ENCODE measurements at regions not wholly inside any gene's neighbourhood (a gene's known extent, or its start where the extent isn't known, plus 50 kb on each side); places are given as distances from the start of the nearest gene placed in this dataset.
A peak's percentile ranks its signal among the peaks of the same experiment; 100 is the strongest.
"Not testable (repeated sequence)": the region's sequence is repeated elsewhere in the genome, so short reads cannot be mapped to it uniquely, and the experiment has no call there.

DNA sequence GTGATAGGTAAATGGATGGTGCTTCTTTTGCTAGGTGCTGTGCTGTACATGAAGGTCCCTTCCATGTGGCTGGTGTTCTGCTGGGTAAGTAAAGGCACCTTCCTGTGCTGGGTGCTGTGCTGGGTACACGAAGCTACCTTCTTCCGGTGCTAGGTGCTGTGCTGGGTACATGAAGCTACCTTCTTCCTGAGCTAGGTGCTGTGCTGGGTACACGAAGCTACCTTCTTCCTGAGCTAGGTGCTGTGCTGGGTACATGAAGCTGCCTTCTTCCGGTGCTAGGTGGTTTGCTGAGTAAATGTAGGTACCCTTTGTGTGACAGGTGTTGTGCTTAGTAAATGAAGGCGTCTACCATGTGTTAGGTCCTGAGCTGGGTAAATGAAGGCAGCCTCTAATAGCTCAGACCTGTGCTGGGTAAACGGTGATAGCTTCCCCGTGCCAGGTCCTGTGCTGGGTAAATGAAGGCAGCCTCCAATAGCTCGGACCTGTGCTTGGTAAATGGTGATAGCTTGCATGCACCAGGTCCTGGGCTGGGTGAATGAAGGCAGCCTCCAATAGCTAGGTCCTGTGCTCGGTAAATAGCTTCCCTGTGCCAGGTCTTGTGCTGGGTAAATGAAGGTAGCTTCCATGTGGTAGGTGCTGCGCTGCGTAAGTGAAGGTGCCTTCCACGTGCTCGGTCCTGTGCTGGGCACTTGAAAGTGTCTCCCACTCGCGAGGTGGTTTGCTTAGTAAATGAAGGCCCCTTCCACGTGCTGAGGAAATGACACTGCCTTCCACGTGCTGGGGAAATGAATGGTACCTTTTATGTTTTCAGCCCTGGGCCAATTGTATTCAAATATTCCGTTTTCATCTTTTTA is 115.5 kb downstream of the ERMARD start:
- DNase-seq, result no peak

DNA sequence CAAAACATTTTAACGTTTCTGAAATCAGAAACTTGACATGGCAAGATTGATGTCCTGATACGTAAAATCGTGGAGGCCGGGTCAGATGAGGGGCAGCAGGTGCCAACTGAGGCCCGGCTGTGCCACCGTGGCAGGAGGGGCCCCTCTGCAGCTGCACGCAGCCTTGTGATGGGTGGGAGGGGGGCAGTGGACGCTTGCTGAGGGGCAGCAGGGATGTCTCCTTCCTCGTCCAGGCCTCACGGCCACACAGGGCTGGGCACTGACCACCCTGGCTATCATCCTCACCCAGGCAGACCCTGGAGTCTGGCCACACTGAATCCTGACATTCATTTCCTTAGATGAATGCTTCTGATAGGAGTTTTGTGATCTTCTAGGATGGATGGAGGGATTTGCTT is 114.7 kb downstream of the ERMARD start:
- no peak for DNase-seq

DNA sequence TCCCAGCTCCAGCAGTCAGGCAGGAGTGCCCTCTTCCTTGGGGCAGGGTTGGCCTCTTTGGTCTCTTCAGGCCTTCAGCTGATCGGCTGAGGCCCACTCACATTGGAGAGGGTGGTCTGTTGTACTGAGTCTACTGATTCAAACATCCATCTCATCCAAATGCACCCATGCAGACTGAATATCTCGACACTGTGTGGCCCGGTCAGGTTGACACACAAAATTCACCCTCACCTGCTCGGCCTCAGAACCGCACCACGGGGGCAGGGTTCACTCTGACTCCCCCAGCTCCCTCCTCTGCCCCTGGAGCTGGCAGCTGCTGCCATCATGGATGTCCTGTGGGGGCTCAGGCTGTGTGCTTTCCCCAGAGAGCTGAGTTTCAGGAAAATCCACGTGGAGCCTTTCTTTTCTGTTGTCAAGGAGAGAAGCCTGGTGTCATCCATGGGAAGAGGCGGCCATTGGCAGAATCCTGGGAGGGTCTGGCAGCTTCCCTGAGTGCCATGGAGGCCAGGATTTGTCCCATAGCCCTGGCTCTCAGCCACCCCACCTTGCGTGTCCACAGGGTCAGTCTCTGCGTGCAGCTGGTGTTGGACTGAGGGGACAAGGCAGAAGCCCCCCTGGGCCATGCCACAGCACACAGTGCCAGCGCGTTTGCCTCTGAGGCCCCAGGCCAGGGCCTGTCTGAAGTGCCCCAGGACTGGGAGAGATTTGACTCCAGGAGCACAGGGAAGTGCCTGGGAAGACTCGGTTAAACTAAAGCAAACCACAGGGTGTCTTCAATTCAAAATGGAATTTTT is 114.1 kb downstream of the ERMARD start:
- no peak for DNase-seq

DNA sequence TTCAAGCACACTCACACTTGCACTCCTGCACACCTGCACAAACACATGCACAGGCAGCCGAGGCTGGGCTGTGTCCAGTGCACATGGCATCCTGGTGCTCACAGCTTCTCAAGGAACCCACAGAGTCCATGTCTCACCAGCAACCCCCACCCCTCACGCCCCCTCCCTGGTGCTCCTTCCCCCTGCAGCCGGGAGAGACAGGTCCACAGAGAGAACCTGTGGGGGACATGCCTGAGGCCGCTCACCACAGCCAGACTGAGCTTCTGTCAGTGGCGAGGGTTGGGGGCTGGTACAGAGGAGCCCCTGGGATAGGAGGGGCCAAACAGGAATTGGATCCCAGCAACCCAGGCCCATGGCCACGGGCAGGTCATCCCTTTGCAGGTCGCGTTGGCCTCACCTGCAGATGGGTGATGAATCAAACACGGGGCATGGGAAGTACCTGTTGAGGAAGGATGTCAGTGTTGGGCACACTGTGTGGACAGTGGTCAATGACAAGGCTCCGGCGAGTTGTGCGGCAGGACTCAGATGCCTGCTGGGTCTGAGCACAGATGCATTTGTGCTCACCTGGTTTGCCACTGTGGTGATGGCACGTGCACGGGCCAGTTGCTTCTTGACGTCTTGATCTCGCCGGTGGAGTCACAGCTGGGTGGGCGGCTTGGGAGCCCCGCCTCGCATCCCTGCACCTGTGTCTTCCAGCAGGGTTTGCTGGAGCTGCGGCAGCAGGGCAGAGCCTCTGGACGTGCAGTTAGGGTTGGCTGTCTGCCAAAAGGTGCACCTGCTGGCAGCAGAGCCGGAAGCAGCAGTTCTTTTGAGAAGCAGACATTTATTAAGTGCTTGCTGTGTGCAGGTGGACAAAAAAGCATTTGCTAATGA is 113.0 kb downstream of the ERMARD start:
- no peak for DNase-seq

DNA sequence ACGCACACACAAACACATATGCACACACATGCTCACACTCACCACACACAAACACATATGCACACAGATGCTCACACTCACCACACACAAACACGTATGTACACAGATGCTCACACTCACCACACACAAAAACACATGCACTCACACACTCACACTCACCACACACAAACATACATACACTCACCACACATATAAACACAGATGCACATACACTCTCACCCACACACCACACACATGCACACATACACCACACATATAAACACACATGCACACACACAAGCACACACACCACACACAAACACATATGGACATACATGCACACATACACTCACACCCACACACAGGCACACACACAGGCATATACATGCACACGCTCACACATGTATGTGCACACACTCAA is 112.3 kb downstream of the ERMARD start:
- no peak for DNase-seq

DNA sequence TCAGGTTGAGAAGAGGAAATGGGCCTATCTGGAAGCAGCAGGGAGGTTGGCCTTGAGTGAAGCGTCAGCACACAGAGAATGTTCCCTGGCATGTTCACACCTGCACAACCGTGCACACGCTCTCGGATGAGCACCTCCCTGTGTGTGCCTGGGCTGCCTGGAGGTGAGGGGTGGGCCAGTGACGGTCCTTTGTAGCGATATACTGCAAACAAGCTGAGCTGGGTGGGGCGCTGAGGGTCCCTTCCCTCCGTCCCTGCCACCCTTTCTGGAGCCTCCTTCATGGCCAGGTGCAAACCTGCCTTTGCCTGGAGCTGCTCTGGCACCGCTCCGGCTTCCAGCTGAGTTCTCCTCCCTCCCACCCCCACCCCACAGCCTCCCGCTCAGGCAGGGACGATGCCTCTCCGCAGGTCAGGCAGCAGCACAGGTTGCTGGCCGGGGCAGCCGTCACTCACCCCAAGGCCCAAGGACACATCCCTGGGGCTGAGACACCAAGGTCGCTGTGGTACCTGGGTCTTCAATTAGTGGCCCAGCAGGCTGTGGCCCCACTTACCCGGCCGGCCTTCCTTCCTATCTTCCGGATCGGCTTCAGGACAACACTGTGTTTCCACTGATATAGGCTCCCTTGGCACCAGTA is 111.6 kb downstream of the ERMARD start:
- DNase-seq, result no peak

DNA sequence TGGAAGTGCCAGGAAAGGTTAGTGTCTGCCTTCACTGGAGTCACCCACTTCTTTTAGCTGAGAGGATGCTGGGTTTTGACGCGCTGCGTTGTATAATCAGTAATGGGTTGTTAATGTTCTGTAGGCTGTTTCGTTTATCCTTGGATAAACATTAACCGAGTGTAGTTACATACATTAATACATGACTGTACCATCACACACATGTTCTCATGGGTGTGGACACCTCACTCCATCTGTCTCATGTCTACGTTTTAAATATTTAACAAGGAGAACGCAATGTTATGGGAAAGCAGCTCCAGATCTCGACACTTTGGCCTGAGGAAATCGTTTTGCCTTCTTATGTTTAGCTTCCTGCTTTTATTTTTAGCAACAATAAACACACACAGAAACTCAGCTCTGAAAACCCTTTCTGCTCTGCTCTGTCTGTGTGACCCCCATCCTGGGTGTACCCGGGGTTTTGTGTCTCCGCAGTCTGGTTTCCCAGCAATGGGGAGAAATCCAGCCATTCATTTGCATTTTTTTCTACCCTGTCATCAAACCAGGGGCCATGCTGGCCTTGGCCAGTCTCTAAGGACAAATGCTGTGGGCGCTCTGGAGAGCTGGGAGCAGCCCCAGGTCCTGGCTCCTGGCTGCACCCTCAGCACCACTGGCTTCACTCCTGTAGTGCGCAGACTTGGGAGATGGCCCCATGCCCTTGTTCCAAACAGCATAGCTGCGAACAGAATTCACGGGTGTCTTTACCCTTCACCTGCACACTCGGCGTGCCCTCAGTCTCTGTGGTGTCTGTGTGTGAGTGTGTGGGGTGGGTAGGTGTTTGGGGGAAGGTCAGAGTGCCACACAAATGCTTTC is 110.8 kb downstream of the ERMARD start:
- no peak for DNase-seq

DNA sequence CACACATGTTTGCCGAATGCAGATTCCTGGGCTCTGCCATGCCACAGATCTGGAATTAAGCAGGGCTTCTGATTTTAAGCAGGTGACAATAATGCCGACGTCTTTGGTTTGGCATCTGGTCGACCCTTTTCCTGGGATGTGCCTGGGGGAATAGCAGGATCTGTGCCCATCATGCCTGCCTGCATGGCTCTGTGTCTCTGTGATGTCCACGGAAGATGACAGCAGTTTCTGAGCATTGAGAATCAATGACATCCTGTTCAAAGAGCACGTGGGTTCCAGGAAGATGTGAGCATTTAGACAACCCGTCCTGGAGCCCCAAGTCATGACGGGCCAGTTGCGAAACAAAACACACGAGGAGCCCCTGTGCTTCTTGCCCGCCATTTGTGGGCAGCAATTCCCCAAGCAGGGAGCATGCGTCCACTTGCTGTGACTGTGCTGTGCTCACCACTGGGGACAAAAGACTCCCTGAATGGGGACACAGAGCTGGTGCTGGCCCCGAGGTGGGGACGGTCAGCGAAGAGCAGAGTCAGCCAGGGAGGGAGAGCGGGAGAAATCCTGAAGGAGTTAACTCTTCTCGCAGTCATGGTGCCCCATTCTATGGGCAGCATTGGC is 110.1 kb downstream of the ERMARD start:
- no peak for DNase-seq

DNA sequence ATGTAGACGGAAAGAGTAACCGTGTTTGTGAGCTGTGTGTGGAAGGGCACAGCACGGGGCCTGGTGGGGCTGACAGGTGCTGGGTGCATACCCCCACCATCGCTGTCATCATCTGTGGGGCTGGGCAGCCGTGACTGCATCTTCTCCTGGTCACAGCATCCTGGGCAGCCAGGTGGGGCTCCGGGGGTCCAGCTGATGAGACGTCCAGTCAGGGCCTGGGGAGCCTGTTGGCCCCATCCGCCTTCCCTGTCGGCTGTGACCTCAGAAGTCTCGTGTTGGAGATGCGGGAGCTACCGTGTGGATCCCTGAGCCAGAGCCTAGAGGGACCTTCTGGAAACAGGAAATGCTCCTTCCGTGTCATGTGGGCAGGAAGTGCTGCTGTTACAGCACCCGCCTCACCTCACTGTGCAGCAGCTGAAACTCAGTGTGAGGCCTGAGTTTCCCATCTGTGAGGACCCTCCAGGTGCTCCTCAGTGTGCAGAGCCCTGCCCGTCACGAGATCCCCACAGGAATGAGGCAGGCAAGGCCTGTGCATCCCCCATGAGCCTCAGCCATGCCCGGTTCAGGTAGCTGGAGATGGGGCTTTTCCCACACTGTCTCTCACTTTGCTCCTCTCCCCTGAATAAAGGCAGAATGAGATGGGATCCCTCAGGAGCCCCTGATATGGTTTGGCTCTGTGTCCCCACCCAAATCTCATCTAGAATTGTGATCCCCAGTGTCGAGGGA is 108.7 kb downstream of the ERMARD start:
- no peak for DNase-seq

DNA sequence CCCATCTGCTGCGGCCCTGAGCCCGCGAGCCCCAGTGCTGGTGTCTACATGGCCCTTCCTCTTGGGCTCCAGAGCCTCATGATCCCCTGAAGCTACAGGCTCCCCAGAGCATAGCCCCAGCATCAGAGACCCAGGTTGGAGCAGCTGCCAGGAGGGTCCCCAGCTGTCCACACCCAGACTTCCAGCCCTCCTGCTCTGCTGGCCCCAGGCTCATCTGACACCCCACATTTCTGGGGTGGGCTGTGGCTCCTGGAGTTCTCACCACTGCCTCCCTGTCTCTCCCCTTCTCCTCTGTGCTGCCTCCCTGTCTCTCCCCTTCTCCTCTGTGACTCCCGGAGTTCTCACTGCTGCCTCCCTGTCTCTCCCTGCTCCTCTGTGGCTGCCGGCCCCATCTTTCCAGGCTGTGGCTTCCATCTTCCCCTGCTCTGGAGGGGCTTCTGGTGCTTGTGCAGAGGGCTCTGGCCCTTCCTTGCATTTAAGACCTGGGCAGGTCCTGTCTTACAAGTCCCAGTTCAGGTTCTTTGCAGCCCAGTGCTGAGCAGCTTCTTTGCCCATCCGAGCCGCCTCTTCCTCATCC is 108.1 kb downstream of the ERMARD start:
- peak; percentile 49 for DNase-seq

DNA sequence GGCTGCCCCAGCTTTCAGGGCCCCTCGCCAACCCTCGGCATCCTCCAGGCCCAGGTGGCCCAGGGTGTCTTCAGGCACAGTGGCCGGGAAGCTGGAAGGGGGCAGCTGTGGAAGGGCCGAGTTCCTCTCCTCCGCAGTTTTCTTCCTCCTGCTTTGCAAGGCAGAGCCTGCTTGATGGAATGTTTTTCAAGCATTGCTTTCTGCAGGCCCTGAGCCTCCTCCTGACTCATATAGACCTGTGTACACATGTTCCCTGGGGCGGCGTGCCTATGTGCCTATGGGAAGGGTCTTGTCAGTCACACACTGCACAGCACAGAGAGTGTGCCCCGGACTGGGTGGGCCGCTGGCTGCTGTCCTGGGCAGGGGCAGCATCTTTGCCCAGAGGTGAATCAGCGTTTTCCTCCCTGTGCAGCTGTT is 107.5 kb downstream of the ERMARD start:
- no peak for DNase-seq

DNA sequence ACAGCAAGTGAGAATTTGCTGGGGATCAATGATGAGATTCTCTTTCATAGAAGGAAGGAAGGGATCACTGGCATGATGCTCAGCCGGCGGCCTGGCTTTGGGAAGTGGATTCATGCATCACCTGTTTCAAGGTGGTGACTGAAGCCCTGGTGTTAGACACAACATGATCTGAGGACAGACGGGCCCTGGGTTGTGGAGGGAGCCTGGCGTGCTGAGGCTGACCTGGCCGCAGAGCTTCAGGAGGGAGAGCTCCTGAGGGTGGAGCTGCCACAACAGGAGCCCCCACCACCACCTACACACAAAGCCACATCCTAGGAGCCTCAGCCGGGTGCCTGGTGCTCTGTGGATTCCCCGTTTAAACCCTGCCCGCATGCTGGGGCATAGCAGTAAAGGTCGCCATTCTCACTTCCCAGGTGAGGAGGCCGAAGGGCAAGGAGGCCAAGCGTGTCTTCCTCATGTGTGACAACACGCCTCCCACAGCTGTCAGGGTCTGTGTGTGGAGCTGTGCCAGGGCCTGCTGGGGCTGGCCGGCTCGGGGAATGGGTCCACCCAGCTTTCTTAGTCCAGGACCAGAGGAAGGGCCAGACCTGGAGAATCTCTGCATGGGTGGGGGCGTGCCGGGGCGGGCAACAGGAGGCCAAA is 107.0 kb downstream of the ERMARD start:
- DNase-seq, result no peak

DNA sequence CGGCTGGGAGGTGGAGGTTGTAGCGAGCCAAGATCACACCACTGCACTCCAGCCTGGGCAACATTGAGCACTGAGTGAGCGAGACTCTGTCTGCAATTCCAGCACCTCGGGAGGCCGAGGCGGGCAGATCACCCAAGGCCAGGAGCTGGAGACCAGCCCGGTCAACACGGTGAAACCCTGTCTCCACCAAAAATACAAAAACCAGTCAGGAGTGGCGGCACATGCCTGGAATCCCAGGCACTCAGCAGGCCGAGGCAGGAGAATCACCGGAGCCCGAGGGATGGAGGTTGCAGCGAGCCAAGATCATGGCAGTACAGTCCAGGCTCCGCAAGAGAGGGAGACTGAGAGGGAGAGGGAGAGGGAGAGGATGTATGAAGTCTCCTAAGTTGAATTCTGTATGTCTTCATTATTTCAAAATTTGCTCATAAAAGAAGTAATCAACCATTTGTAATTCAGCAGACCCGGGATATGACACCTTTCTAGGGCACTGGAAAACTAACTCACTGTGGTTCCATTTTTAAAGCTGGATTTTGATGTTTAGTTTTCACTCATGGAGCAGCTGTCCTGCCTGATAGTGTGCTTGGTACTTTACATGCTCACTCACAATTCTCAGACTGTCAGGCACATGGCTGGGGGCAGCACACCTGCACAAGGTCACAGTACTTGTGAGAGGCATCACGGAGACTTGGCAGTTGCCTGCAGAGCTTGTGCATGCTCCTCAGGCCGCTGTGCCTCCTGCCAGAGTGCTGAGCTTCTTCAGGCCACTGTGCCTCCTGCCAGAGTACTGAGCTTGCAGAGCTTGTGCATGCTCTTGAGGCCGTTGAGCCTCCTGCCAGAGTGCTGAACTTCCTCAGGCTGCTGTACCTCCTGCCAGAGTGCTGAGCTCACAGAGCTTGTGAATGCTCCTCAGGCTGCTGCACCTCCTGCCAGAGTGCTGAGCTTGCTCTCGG is 106.2 kb downstream of the ERMARD start:
- no peak for DNase-seq

DNA sequence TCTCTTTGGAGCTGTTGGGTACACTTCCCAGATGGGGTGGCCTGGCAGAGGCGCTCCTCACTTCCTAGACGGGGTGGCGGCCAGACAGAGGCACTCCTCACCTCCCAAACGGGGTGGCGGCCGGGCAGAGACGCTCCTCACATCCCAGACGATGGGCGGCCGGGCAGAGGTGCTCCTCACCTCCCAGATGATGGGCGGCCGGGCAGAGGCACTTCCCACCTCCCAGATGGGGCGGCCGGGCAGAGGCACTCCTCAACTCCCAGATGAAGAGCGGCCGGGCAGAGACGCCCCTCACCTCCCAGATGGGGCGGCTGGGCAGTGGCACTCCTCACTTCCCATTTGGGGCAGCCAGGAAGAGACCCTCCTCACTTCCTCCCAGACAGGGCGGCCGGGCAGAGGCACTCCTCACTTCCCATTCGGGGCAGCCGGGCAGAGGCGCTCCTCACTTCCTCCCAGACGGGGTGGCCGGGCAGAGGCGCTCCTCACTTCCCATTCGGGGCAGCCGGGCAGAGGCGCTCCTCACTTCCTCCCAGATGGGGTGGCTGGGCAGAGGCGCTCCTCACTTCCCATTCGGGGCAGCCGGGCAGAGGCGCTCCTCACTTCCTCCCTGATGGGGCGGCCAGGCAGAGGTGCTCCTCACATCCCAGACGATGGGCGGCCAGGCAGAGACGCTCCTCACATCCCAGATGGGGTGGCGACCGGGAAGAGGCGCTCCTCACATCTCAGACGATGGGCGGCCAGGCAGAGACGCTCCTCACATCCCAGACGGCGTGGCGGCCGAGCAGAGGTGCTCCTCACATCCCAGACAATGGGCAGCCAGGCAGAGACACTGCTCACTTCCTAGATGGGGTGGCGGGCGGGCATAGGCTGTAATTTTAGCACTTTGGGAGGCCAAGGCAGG is 105.3 kb downstream of the ERMARD start:
- not testable (repeated sequence) for DNase-seq

DNA sequence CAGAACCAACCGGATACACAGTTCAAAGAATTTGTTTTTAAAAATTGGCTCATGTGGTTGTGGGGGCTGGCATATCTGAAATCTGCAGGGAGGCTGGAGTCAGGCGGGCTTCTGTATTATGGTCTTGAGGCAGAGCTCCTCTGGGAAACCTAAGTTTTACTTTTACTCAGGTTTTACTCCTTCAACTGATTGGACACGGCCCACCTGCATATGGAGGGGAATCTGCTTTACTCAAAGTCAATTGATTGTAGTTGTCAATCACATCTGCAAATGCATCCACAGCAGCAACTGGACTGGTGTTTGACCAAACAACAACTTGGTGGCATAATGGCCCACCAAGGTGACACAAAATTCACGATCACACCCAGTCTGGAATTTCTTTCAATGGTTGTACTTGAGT is 103.4 kb downstream of the ERMARD start:
- DNase-seq, result no peak

DNA sequence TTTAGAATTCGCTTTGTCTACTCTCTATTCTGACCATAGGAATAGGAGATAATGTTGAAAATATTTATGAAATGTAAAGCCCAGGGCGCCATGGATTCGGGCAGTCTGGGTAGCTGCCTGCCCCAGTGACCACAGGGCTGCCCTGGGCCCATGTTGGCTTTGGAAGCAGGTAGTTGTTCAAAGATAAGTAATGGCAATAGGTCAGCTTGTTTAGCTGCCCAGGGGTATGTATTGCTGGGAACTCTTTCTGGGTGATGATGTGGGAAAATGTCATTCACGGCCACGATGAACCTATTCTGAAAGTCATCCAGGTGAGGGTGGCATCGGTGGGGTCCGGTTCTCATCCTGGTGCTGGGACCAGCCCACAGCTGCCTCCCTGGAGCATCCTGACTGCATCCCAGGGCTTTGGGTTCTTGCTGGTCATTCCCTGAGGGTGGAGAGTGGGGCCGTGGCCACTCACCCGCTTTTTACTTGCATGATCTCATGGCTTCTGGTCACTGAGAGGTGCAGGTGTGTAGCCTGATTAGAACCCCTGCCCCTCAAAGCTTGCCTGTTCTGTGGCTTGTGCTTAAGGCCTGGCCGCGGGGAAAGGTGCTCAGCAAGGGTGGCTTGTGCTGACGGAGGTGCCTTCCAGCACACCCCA is 102.8 kb downstream of the ERMARD start:
- no peak for DNase-seq

Measured in activated effector memory CD4-positive, alpha-beta T cell treated with anti-CD3 and anti-CD28 coated beads, Interleukin-2, amount 50 U/mL, for 16 hours (primary cell).